Astrocyte (in vitro differentiated cells and primary cell): ENCODE measurements at regions not wholly inside any gene's neighbourhood (a gene's known extent, or its start where the extent isn't known, plus 50 kb on each side); places are given as distances from the start of the nearest gene placed in this dataset.

Experiments
- DNase-seq: peaks from one replicate; pipeline ENCODE4 v3.0.0-alpha.2; 2010; ENCODE audit warnings: low read depth
- FAIRE-seq: peaks from 2 replicates; lab custom pipeline; 2011; peaks lifted over from hg19 to GRCh38; lab: Jason Lieb, UNC
- H2AFZ ChIP-seq: 2 replicates; pipeline ENCODE4 v1.6.0; 2012; ENCODE audit warnings: low read depth, low read length, inconsistent platforms
- H3K27ac ChIP-seq: 2 replicates; pipeline ENCODE4 v1.5.1; 2011; ENCODE audit warnings: low read depth, low read length, inconsistent platforms
- H3K27me3 ChIP-seq: 2 replicates; pipeline ENCODE4 v1.6.0; 2011; ENCODE audit warnings: low read length, inconsistent platforms; ENCODE audit not compliant: insufficient read depth
- H3K36me3 ChIP-seq: 2 replicates; pipeline ENCODE4 v1.5.1; 2011; ENCODE audit warnings: low read length, inconsistent platforms; ENCODE audit not compliant: insufficient read depth
- H3K4me1 ChIP-seq: 2 replicates; pipeline ENCODE4 v1.5.1; 2011; ENCODE audit warnings: low read length, inconsistent platforms; ENCODE audit not compliant: insufficient read depth
- H3K4me2 ChIP-seq: 2 replicates; pipeline ENCODE4 v1.6.0; 2012; ENCODE audit warnings: low read length, inconsistent platforms
- H3K4me3 ChIP-seq: 2 replicates; pipeline ENCODE4 v1.5.1; 2011; ENCODE audit warnings: low read depth, mild to moderate bottlenecking, low read length, inconsistent platforms; ENCODE audit not compliant: insufficient read depth
- H3K79me2 ChIP-seq: 2 replicates; pipeline ENCODE4 v1.6.0; 2012; ENCODE audit warnings: mild to moderate bottlenecking, low read length, inconsistent platforms; ENCODE audit not compliant: insufficient read depth
- H3K9ac ChIP-seq: 2 replicates; pipeline ENCODE4 v1.6.0; 2012; ENCODE audit warnings: mild to moderate bottlenecking, low read length, inconsistent platforms
- H3K9me3 ChIP-seq: 2 replicates; pipeline ENCODE4 v1.5.1; 2012; ENCODE audit warnings: low read depth, mild to moderate bottlenecking, low read length, inconsistent platforms; ENCODE audit not compliant: insufficient read depth
- H4K20me1 ChIP-seq: 2 replicates; pipeline ENCODE4 v1.6.0; 2012; ENCODE audit warnings: low read length, inconsistent platforms; ENCODE audit not compliant: insufficient read depth
- H3K27ac Mint-ChIP-seq: one replicate; pipeline ENCODE4 v1.8.0; 2021; ENCODE audit warnings: mild to moderate bottlenecking, mixed read lengths; ENCODE audit not compliant: unreplicated experiment
- H3K27me3 Mint-ChIP-seq: one replicate; pipeline ENCODE4 v1.8.0; 2021; ENCODE audit warnings: low read depth, mixed read lengths; ENCODE audit not compliant: unreplicated experiment
- H3K36me3 Mint-ChIP-seq: one replicate; pipeline ENCODE4 v1.8.0; 2021; ENCODE audit warnings: low read depth, mixed read lengths; ENCODE audit not compliant: unreplicated experiment
- H3K4me1 Mint-ChIP-seq: one replicate; pipeline ENCODE4 v1.8.0; 2021; ENCODE audit warnings: low read depth, mixed read lengths; ENCODE audit not compliant: unreplicated experiment
- H3K4me3 Mint-ChIP-seq: one replicate; pipeline ENCODE4 v1.8.0; 2021; ENCODE audit warnings: mild to moderate bottlenecking, moderate library complexity, mixed read lengths; ENCODE audit not compliant: unreplicated experiment
- H3K9me3 Mint-ChIP-seq: one replicate; pipeline ENCODE4 v1.8.0; 2021; ENCODE audit warnings: mild to moderate bottlenecking, mixed read lengths; ENCODE audit not compliant: unreplicated experiment
- CTCF ChIP-seq: IDR thresholded peaks from 2 replicates; pipeline ENCODE4 v1.5.1; 2011; ENCODE audit warnings: low read depth, mild to moderate bottlenecking, inconsistent platforms, low read length, moderate library complexity; ENCODE audit not compliant: insufficient read depth
- EZH2 ChIP-seq: IDR thresholded peaks from 2 replicates; pipeline ENCODE4 v1.6.1; 2012; ENCODE audit warnings: mild to moderate bottlenecking, low read length, inconsistent platforms; ENCODE audit not compliant: insufficient read depth

DNA sequence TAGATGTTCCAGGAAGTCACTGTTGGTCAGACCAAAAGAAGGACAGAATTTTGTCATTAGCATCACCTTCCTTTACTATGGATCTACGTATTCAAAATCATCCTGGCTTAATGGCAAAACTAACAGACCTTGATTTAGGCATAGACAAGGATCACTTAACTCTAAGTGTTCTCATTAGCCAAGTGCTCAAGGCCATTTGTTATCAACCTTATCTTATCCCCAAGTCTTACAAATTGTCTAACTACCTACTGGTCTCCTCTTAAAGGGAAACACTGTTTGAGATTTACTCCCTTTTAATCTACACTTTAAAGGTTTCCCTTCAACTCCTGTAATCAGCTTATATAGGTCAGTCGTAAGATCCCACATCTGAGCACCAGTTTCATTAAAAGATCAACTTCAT lies 1197.5 kb upstream of the C9orf72 start:
- no peak overlapping the region for H3K4me3 Mint-ChIP-seq
- no peaks in the 10 kb centered on the region for H3K36me3 Mint-ChIP-seq
- no peak overlapping the region for H3K4me3 ChIP-seq
- TF ChIP-seq EZH2 (no peak), CTCF (no peak)
- H4K20me1 ChIP-seq, result no peaks in the 10 kb centered on the region
- no peaks in the 10 kb centered on the region for H3K4me1 ChIP-seq
- H3K27ac ChIP-seq, result no peak overlapping the region
- no peak overlapping the region for H3K27ac Mint-ChIP-seq
- FAIRE-seq, result no peak
- DNase-seq, result no peak
- no peak overlapping the region for H3K4me2 ChIP-seq
- H3K9me3 Mint-ChIP-seq, result no peaks in the 10 kb centered on the region
- no peak overlapping the region for H2AFZ ChIP-seq
- no peaks in the 10 kb centered on the region for H3K9me3 ChIP-seq
- no peaks in the 10 kb centered on the region for H3K36me3 ChIP-seq
- H3K4me1 Mint-ChIP-seq, result peaks cover 1% of the 10 kb centered on the region
- no peaks in the 10 kb centered on the region for H3K27me3 ChIP-seq
- no peak overlapping the region for H3K9ac ChIP-seq
- H3K79me2 ChIP-seq, result no peaks in the 10 kb centered on the region
- H3K27me3 Mint-ChIP-seq, result no peaks in the 10 kb centered on the region

GRCh38 chr9:28774433-28775235 lies 1201.4 kb upstream of the C9orf72 start:
- FAIRE-seq (no peak), DNase-seq (peak; percentile 0)
- Histone ChIP-seq H3K4me3 (no peak overlapping the region), H2AFZ (no peak overlapping the region), H3K79me2 (no peaks in the 10 kb centered on the region), H3K27ac (no peak overlapping the region), H3K36me3 (no peaks in the 10 kb centered on the region), H3K27me3 (no peaks in the 10 kb centered on the region), H3K4me2 (no peak overlapping the region), H3K9me3 (no peaks in the 10 kb centered on the region), H3K9ac (no peak overlapping the region), H3K4me1 (no peaks in the 10 kb centered on the region), H4K20me1 (no peaks in the 10 kb centered on the region)
- Mint-ChIP-seq H3K9me3 (no peaks in the 10 kb centered on the region), H3K4me1 (peaks cover 6% of the 10 kb centered on the region), H3K27me3 (no peaks in the 10 kb centered on the region), H3K36me3 (no peaks in the 10 kb centered on the region), H3K4me3 (no peak overlapping the region), H3K27ac (no peak overlapping the region)
- peak; percentile 67 for TF ChIP-seq CTCF
- no peak for TF ChIP-seq EZH2

GRCh38 chr9:28779243-28779642 lies 1206.0 kb upstream of the C9orf72 start:
- Histone ChIP-seq H3K4me1 (no peaks in the 10 kb centered on the region), H3K79me2 (no peaks in the 10 kb centered on the region), H3K4me3 (no peak overlapping the region), H4K20me1 (no peaks in the 10 kb centered on the region), H3K4me2 (no peak overlapping the region), H2AFZ (no peak overlapping the region), H3K9me3 (no peaks in the 10 kb centered on the region), H3K27ac (no peak overlapping the region), H3K27me3 (no peaks in the 10 kb centered on the region), H3K9ac (no peak overlapping the region), H3K36me3 (no peaks in the 10 kb centered on the region)
- Mint-ChIP-seq H3K36me3 (no peaks in the 10 kb centered on the region), H3K27ac (no peak overlapping the region), H3K9me3 (no peaks in the 10 kb centered on the region), H3K4me3 (no peak overlapping the region), H3K27me3 (no peaks in the 10 kb centered on the region), H3K4me1 (peaks cover 14% of the 10 kb centered on the region)
- DNase-seq, result no peak
- TF ChIP-seq CTCF (no peak), EZH2 (no peak)
- FAIRE-seq, result no peak
